GM23338 (cell line): ENCODE measurements at regions not wholly inside any gene's neighbourhood (a gene's known extent, or its start where the extent isn't known, plus 50 kb on each side); places are given as distances from the start of the nearest gene placed in this dataset.

Source experiments
- ATAC-seq: fragments of 200-7000 bp; cut with Tn5 transposase; 3 replicates; pipeline ENCODE4 v1.9.1; 2020
- DNase-seq: peaks from one replicate; pipeline ENCODE4 v3.0.0-alpha.2; 2015; ENCODE audit warnings: low spot score
- H2AFZ ChIP-seq: fragments of 200-600 bp; sonication (generic); 2 replicates; pipeline ENCODE4 v1.8.0; 2016; ENCODE audit warnings: antibody characterized with exemption, mild to moderate bottlenecking, moderate library complexity
- H3F3A ChIP-seq: fragments of 200-600 bp; sonication (generic); replicated peaks from 2 replicates; pipeline ENCODE4 v1.8.0; 2017; ENCODE audit warnings: antibody characterized with exemption, mixed run types, low read depth
- H3K27ac ChIP-seq: fragments of 200-600 bp; sonication (generic); 2 replicates; pipeline ENCODE4 v1.6.1; 2016; ENCODE audit warnings: low read depth
- H3K27me3 ChIP-seq: fragments of 200-600 bp; sonication (generic); 2 replicates; pipeline ENCODE4 v1.8.0; 2016; ENCODE audit warnings: mild to moderate bottlenecking, mixed run types, moderate library complexity; ENCODE audit not compliant: insufficient read depth
- H3K36me3 ChIP-seq: fragments of 200-600 bp; sonication (generic); 2 replicates; pipeline ENCODE4 v1.8.0; 2016; ENCODE audit warnings: mild to moderate bottlenecking; ENCODE audit not compliant: insufficient read depth
- H3K4me1 ChIP-seq: fragments of 200-600 bp; sonication (generic); 2 replicates; pipeline ENCODE4 v1.8.0; 2016; ENCODE audit warnings: mild to moderate bottlenecking, moderate library complexity; ENCODE audit not compliant: insufficient read depth
- H3K4me2 ChIP-seq: fragments of 200-600 bp; sonication (generic); 2 replicates; pipeline ENCODE4 v1.7.1; 2017; ENCODE audit warnings: mixed run types
- H3K4me3 ChIP-seq: fragments of 200-600 bp; sonication (generic); 2 replicates; pipeline ENCODE4 v1.6.1; 2016; ENCODE audit warnings: mixed run types
- H3K79me2 ChIP-seq: fragments of 200-600 bp; sonication (generic); replicated peaks from 2 replicates; pipeline ENCODE4 v1.8.0; 2017; ENCODE audit warnings: mild to moderate bottlenecking; ENCODE audit not compliant: insufficient read depth
- H3K9me2 ChIP-seq: fragments of 200-600 bp; sonication (generic); 2 replicates; pipeline ENCODE4 v1.8.0; 2017; ENCODE audit not compliant: insufficient read depth
- H4K20me1 ChIP-seq: fragments of 200-600 bp; sonication (generic); replicated peaks from 2 replicates; pipeline ENCODE4 v1.8.0; 2017; ENCODE audit warnings: mild to moderate bottlenecking; ENCODE audit not compliant: insufficient read depth
- H3K27ac Mint-ChIP-seq: 2 replicates; pipeline ENCODE4 v1.8.0; 2020; ENCODE audit warnings: inconsistent platforms, mild to moderate bottlenecking, moderate library complexity, mixed read lengths
- H3K27me3 Mint-ChIP-seq: 3 replicates; pipeline ENCODE4 v1.8.0; 2022; ENCODE audit warnings: low read depth, mild to moderate bottlenecking, moderate library complexity, mixed read lengths, inconsistent platforms; ENCODE audit not compliant: insufficient read depth, poor library complexity
- H3K36me3 Mint-ChIP-seq: 3 replicates; pipeline ENCODE4 v1.8.0; 2021; ENCODE audit warnings: low read depth, mild to moderate bottlenecking, inconsistent platforms, moderate library complexity, mixed read lengths
- H3K4me1 Mint-ChIP-seq: 3 replicates; pipeline ENCODE4 v1.8.0; 2020; ENCODE audit warnings: mild to moderate bottlenecking, inconsistent platforms, mixed read lengths
- H3K4me3 Mint-ChIP-seq: 3 replicates; pipeline ENCODE4 v1.8.0; 2021; ENCODE audit warnings: moderate library complexity, mild to moderate bottlenecking, inconsistent platforms, mixed read lengths
- H3K9me3 Mint-ChIP-seq: 3 replicates; pipeline ENCODE4 v1.8.0; 2020; ENCODE audit warnings: moderate library complexity, mild to moderate bottlenecking, inconsistent platforms, mixed read lengths
- CREB1 ChIP-seq: fragments of 250-450 bp; sonication (Bioruptor Pico); IDR thresholded peaks from 2 replicates; pipeline ENCODE4 v1.5.0; 2020; ENCODE audit warnings: low read depth, mild to moderate bottlenecking, moderate library complexity
- CTCF ChIP-seq, 2 experiments: fragments of 200-600 bp in 1 of 2; sonication (generic) in 1 of 2; conservative IDR thresholded peaks; 2 replicates each; pipeline versions ENCODE4 v1.5.1 to v1.6.1; 2016 to 2017; ENCODE audit warnings: antibody characterized with exemption in 2 of 2, low read depth in 2 of 2, mild to moderate bottlenecking in 2 of 2, moderate library complexity in 1 of 2
- EZH2 ChIP-seq: fragments of 200-600 bp; sonication (generic); IDR thresholded peaks from one replicate; pipeline ENCODE4 v1.8.0; 2017; ENCODE audit warnings: antibody characterized with exemption, mild to moderate bottlenecking, low read depth; ENCODE audit not compliant: unreplicated experiment
- EZH2phosphoT487 ChIP-seq: fragments of 200-600 bp; sonication (generic); IDR thresholded peaks from one replicate; pipeline ENCODE4 v1.8.1; 2018; ENCODE audit warnings: antibody characterized with exemption; ENCODE audit not compliant: unreplicated experiment
- JUNB ChIP-seq: IDR thresholded peaks from one replicate; pipeline ENCODE4 v1.6.1; 2016; ENCODE audit warnings: antibody characterized with exemption; ENCODE audit not compliant: unreplicated experiment
- NANOG ChIP-seq: IDR thresholded peaks from 2 replicates; pipeline ENCODE4 v1.6.1; 2016; ENCODE audit warnings: antibody characterized with exemption, borderline replicate concordance
- POLR2AphosphoS5 ChIP-seq: IDR thresholded peaks from 2 replicates; pipeline ENCODE4 v1.6.1; 2016; ENCODE audit warnings: antibody characterized with exemption, low read depth
- REST ChIP-seq: IDR thresholded peaks from one replicate; pipeline ENCODE4 v1.6.1; 2018; ENCODE audit warnings: antibody characterized with exemption; ENCODE audit not compliant: unreplicated experiment
- STAT1 ChIP-seq: IDR thresholded peaks from one replicate; pipeline ENCODE4 v1.6.1; 2016; ENCODE audit warnings: antibody characterized with exemption; ENCODE audit not compliant: unreplicated experiment
- ZNF114 ChIP-seq: fragments of 250-450 bp; sonication (Bioruptor Pico); IDR thresholded peaks from 2 replicates; pipeline ENCODE4 v1.5.0; 2020; ENCODE audit warnings: mild to moderate bottlenecking, moderate library complexity
- ZNF331 ChIP-seq: fragments of 250-450 bp; sonication (Bioruptor Pico); IDR thresholded peaks from 2 replicates; pipeline ENCODE4 v1.5.0; 2020; ENCODE audit warnings: low read depth, mild to moderate bottlenecking, moderate library complexity
- TF ChIP-seq, protein P1 (sequence below): fragments of 250-450 bp; sonication (Bioruptor Pico); IDR thresholded peaks from 2 replicates; pipeline ENCODE4 v1.5.0; 2020; ENCODE audit warnings: mild to moderate bottlenecking, moderate library complexity
- TF ChIP-seq, protein P2 (sequence below): IDR thresholded peaks from 2 replicates; pipeline ENCODE4 v1.6.1; 2016; ENCODE audit warnings: antibody characterized with exemption

- Histone ChIP-seq H3K79me2 (no peaks in the 10 kb centered on the region), H3K4me2 (no peak overlapping the region), H4K20me1 (no peaks in the 10 kb centered on the region), H3F3A (no peaks in the 10 kb centered on the region), H3K4me3 (no peak overlapping the region), H3K27me3 (no peaks in the 10 kb centered on the region), H3K4me1 (no peaks in the 10 kb centered on the region; the same call in none of the 2 replicates), H3K9me2 (no peaks in the 10 kb centered on the region), H3K36me3 (no peaks in the 10 kb centered on the region), H3K27ac (no peak overlapping the region), H2AFZ (no peak overlapping the region)
- Mint-ChIP-seq H3K27me3 (no peaks in the 10 kb centered on the region), H3K4me3 (no peak overlapping the region), H3K27ac (no peak overlapping the region), H3K9me3 (no peaks in the 10 kb centered on the region), H3K4me1 (peaks cover 22% of the 10 kb centered on the region), H3K36me3 (no peaks in the 10 kb centered on the region)
- ATAC-seq (no peak), DNase-seq (no peak)
- TF ChIP-seq CREB1 (CRISPR knock-in tag) = no peak
- no peak for TF ChIP-seq CTCF (conservative IDR thresholded peaks at IDR 0.05; ENCODE audit: low read depth in 2 of 2)
- no peak for TF ChIP-seq REST
- TF ChIP-seq, protein P1, sequence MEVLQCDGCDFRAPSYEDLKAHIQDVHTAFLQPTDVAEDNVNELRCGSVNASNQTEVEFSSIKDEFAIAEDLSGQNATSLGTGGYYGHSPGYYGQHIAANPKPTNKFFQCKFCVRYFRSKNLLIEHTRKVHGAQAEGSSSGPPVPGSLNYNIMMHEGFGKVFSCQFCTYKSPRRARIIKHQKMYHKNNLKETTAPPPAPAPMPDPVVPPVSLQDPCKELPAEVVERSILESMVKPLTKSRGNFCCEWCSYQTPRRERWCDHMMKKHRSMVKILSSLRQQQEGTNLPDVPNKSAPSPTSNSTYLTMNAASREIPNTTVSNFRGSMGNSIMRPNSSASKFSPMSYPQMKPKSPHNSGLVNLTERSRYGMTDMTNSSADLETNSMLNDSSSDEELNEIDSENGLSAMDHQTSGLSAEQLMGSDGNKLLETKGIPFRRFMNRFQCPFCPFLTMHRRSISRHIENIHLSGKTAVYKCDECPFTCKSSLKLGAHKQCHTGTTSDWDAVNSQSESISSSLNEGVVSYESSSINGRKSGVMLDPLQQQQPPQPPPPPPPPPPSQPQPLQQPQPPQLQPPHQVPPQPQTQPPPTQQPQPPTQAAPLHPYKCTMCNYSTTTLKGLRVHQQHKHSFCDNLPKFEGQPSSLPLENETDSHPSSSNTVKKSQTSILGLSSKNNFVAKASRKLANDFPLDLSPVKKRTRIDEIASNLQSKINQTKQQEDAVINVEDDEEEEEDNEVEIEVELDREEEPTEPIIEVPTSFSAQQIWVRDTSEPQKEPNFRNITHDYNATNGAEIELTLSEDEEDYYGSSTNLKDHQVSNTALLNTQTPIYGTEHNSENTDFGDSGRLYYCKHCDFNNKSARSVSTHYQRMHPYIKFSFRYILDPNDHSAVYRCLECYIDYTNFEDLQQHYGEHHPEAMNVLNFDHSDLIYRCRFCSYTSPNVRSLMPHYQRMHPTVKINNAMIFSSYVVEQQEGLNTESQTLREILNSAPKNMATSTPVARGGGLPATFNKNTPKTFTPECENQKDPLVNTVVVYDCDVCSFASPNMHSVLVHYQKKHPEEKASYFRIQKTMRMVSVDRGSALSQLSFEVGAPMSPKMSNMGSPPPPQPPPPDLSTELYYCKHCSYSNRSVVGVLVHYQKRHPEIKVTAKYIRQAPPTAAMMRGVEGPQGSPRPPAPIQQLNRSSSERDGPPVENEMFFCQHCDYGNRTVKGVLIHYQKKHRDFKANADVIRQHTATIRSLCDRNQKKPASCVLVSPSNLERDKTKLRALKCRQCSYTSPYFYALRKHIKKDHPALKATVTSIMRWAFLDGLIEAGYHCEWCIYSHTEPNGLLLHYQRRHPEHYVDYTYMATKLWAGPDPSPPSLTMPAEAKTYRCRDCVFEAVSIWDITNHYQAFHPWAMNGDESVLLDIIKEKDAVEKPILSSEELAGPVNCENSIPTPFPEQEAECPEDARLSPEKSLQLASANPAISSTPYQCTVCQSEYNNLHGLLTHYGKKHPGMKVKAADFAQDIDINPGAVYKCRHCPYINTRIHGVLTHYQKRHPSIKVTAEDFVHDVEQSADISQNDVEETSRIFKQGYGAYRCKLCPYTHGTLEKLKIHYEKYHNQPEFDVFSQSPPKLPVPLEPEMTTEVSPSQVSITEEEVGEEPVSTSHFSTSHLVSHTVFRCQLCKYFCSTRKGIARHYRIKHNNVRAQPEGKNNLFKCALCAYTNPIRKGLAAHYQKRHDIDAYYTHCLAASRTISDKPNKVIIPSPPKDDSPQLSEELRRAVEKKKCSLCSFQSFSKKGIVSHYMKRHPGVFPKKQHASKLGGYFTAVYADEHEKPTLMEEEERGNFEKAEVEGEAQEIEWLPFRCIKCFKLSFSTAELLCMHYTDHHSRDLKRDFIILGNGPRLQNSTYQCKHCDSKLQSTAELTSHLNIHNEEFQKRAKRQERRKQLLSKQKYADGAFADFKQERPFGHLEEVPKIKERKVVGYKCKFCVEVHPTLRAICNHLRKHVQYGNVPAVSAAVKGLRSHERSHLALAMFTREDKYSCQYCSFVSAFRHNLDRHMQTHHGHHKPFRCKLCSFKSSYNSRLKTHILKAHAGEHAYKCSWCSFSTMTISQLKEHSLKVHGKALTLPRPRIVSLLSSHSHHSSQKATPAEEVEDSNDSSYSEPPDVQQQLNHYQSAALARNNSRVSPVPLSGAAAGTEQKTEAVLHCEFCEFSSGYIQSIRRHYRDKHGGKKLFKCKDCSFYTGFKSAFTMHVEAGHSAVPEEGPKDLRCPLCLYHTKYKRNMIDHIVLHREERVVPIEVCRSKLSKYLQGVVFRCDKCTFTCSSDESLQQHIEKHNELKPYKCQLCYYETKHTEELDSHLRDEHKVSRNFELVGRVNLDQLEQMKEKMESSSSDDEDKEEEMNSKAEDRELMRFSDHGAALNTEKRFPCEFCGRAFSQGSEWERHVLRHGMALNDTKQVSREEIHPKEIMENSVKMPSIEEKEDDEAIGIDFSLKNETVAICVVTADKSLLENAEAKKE (CRISPR knock-in tag) = no peak
- TF ChIP-seq, protein P2, sequence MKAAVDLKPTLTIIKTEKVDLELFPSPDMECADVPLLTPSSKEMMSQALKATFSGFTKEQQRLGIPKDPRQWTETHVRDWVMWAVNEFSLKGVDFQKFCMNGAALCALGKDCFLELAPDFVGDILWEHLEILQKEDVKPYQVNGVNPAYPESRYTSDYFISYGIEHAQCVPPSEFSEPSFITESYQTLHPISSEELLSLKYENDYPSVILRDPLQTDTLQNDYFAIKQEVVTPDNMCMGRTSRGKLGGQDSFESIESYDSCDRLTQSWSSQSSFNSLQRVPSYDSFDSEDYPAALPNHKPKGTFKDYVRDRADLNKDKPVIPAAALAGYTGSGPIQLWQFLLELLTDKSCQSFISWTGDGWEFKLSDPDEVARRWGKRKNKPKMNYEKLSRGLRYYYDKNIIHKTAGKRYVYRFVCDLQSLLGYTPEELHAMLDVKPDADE = no peak
- TF ChIP-seq NANOG = no peak
- TF ChIP-seq EZH2phosphoT487 = no peak
- TF ChIP-seq STAT1 = no peak
- TF ChIP-seq ZNF331 (CRISPR knock-in tag) = no peak
- TF ChIP-seq POLR2AphosphoS5 = no peak
- no peak for TF ChIP-seq JUNB
- no peak for TF ChIP-seq EZH2
- no peak for TF ChIP-seq ZNF114
Observed at GRCh38 chr5:57738787-57739186, 256.2 kb upstream of the ACTBL2 start.
